HepG2 (cell line): ENCODE measurements at regions not wholly inside any gene's neighbourhood (a gene's known extent, or its start where the extent isn't known, plus 50 kb on each side); places are given as distances from the start of the nearest gene placed in this dataset.

Source experiments
- ATAC-seq: fragments of 200-7000 bp; cut with Tn5 transposase; 3 replicates; pipeline ENCODE4 v1.9.1; 2020; ENCODE audit warnings: mild to moderate bottlenecking, moderate library complexity
- BruUV-seq: library from RNA; stranded (reverse); fragments of 400-500 nt; replicated peaks from 2 replicates; lab custom pipeline; 2021; lab: Mats Ljungman, UMichigan
- CTCF ChIA-PET: fragments of 300-600 bp; formaldehyde crosslinking; extraction: SDS; loops from one replicate; lab custom pipeline; 2021; ENCODE audit warnings: low total read pairs, inconsistent platforms, low intra/inter-chr PET ratio; lab: Yijun Ruan, JAX
- POLR2A ChIA-PET: fragments of 350-600 bp; sonication (Branson Sonifier 250); formaldehyde crosslinking; loops from one replicate; lab custom pipeline; 2020; ENCODE audit warnings: antibody characterized with exemption, inconsistent platforms; lab: Yijun Ruan, JAX
- DNase-seq: peaks from one replicate; pipeline ENCODE4 v3.0.0-alpha.2; 2015; ENCODE audit warnings: low spot score
- FAIRE-seq: peaks from 3 replicates; lab custom pipeline; 2011; peaks lifted over from hg19 to GRCh38; lab: Jason Lieb, UNC
- H2AFZ ChIP-seq: one replicate; pipeline ENCODE4 v1.6.1; 2011; ENCODE audit warnings: low read length, inconsistent platforms
- H3K27ac ChIP-seq: fragments of 300-600 bp; 3 replicates; pipeline ENCODE4 v1.8.0; 2011; ENCODE audit warnings: mixed run types, mild to moderate bottlenecking, mixed read lengths, low read length, inconsistent platforms; ENCODE audit not compliant: insufficient read depth; ENCODE audit errors: extremely low read length
- H3K27me3 ChIP-seq, 2 experiments: fragments of 200-600 bp in 1 of 2; 2 replicates in 1 of 2; 3 replicates in 1 of 2; pipeline versions ENCODE4 v1.6.0 to v1.8.0; 2011; ENCODE audit warnings: low read length in 2 of 2, mild to moderate bottlenecking in 2 of 2, moderate library complexity in 2 of 2, inconsistent platforms in 1 of 2; ENCODE audit not compliant: insufficient read depth in 2 of 2, control insufficient read depth in 1 of 2
- H3K36me3 ChIP-seq, 2 experiments: fragments of 200-600 bp in 1 of 2; replicated peaks in 1 of 2; 2 replicates in 1 of 2; 3 replicates in 1 of 2; pipeline versions ENCODE4 v1.5.1 to v1.8.0; 2011; ENCODE audit warnings: low read length in 2 of 2, inconsistent platforms in 1 of 2; ENCODE audit not compliant: insufficient read depth in 2 of 2, control insufficient read depth in 1 of 2
- H3K4me1 ChIP-seq: 2 replicates; pipeline ENCODE4 v1.5.1; 2012; ENCODE audit warnings: low read length, inconsistent platforms; ENCODE audit not compliant: insufficient read depth
- H3K4me2 ChIP-seq: 2 replicates; pipeline ENCODE4 v1.6.0; 2011; ENCODE audit warnings: low read depth, low read length, inconsistent platforms
- H3K4me3 ChIP-seq, 3 experiments: fragments of 200-600 bp in 1 of 3; sonication (generic), shearing (Covaris generic) in 1 of 3; replicated peaks in 1 of 3; 2 replicates each; pipeline ENCODE4 v1.5.1; 2011 to 2016; ENCODE audit warnings: low read length in 3 of 3, inconsistent platforms in 2 of 3, low read depth in 2 of 3, mild to moderate bottlenecking in 2 of 3, control low read depth in 1 of 3, mixed read lengths in 1 of 3; ENCODE audit not compliant: insufficient read depth in 1 of 3
- H3K79me2 ChIP-seq: one replicate; pipeline ENCODE4 v1.6.1; 2011; ENCODE audit warnings: low read length, inconsistent platforms; ENCODE audit not compliant: insufficient read depth
- H3K9ac ChIP-seq: 2 replicates; pipeline ENCODE4 v1.6.0; 2011; ENCODE audit warnings: mild to moderate bottlenecking, low read depth, low read length, inconsistent platforms; ENCODE audit not compliant: insufficient read depth
- H3K9me3 ChIP-seq: 2 replicates; pipeline ENCODE4 v1.5.1; 2012; ENCODE audit warnings: mild to moderate bottlenecking, low read length
- H4K20me1 ChIP-seq: 2 replicates; pipeline ENCODE4 v1.6.0; 2011; ENCODE audit warnings: inconsistent platforms, mild to moderate bottlenecking, low read length, moderate library complexity; ENCODE audit not compliant: insufficient read depth
- ARNT ChIP-seq: fragments of 450-650 bp; IDR thresholded peaks from 2 replicates; pipeline ENCODE4 v1.6.1; 2017
- CEBPB ChIP-seq: IDR thresholded peaks from 2 replicates; pipeline ENCODE4 v1.6.1; 2011; ENCODE audit warnings: low read depth, low read length, improper control_type of control experiment, borderline replicate concordance
- CEBPG ChIP-seq: IDR thresholded peaks from 2 replicates; pipeline ENCODE4 v1.6.1; 2016
- DBP ChIP-seq: sonication (generic); formaldehyde crosslinking; IDR thresholded peaks from 2 replicates; pipeline ENCODE4 v1.4.0; 2020; ENCODE audit warnings: missing genetic modification reagents; ENCODE audit errors: not compliant biosample characterization
- E2F1 ChIP-seq: sonication (generic); formaldehyde crosslinking; IDR thresholded peaks from 2 replicates; pipeline ENCODE4 v1.5.0; 2020; ENCODE audit warnings: missing genetic modification reagents
- FOXO1 ChIP-seq: sonication (generic); formaldehyde crosslinking; IDR thresholded peaks from 2 replicates; pipeline ENCODE4 v1.4.0; 2020; ENCODE audit warnings: missing genetic modification reagents
- FOXP1 ChIP-seq, 2 experiments: fragments of 450-650 bp in 1 of 2; IDR thresholded peaks; 2 replicates each; pipeline ENCODE4 v1.6.1; 2017 to 2018; ENCODE audit warnings: antibody characterized with exemption in 1 of 2
- NFYC ChIP-seq: IDR thresholded peaks from 2 replicates; pipeline ENCODE4 v1.6.1; 2016; ENCODE audit warnings: missing genetic modification reagents, missing compliant biosample characterization
- NKX3-1 ChIP-seq: sonication (generic); formaldehyde crosslinking; IDR thresholded peaks from 2 replicates; pipeline ENCODE4 v1.5.0; 2020; ENCODE audit warnings: missing genetic modification reagents
- PITX1 ChIP-seq: sonication (generic); formaldehyde crosslinking; IDR thresholded peaks from 2 replicates; pipeline ENCODE4 v1.5.1; 2020; ENCODE audit warnings: mild to moderate bottlenecking, missing genetic modification reagents
- PPARG ChIP-seq: conservative IDR thresholded peaks from 2 replicates; pipeline ENCODE4 v1.6.1; 2016; ENCODE audit warnings: missing biosample characterization, missing genetic modification reagents
- RFX5 ChIP-seq: IDR thresholded peaks from 2 replicates; pipeline ENCODE4 v1.6.1; 2011; ENCODE audit warnings: low read depth, low read length, improper control_type of control experiment
- RXRB ChIP-seq: IDR thresholded peaks from 2 replicates; pipeline ENCODE4 v1.6.1; 2016; ENCODE audit warnings: borderline replicate concordance, missing genetic modification reagents, missing compliant biosample characterization
- ZNF576 ChIP-seq: sonication (generic); formaldehyde crosslinking; IDR thresholded peaks from 2 replicates; pipeline ENCODE4 v1.4.0; 2020; ENCODE audit warnings: mild to moderate bottlenecking, missing genetic modification reagents
- ZNF644 ChIP-seq: IDR thresholded peaks from 2 replicates; pipeline ENCODE4 v1.6.1; 2016; ENCODE audit warnings: low read depth
- ZSCAN25 ChIP-seq: sonication (generic); formaldehyde crosslinking; IDR thresholded peaks from 2 replicates; pipeline ENCODE4 v1.8.0; 2022; ENCODE audit warnings: mild to moderate bottlenecking, missing genetic modification reagents
- WGBS: methylation state at CpG from one replicate; pipeline ENCODE4 v1.1.6; 2017; ENCODE audit warnings: low lambda C conversion rate; 5-methylcytosine and 5-hydroxymethylcytosine counted together
- in situ Hi-C: cut with HindIII; loops from 2 replicates; pipeline ENCODE4 v1.10.0; 2017; ENCODE audit warnings: low pct_unique_long_range_greater_than_20kb; ENCODE audit not compliant: extremely low pct_ligation_motif_present
- intact Hi-C: fragments of 100-400 bp; cut with micrococcal nuclease; formaldehyde crosslinking; loops from one replicate; pipeline ENCODE4 v1.10.0; 2022; ENCODE audit not compliant: unreplicated experiment

GRCh38 chr15:60255390-60255789, 142.4 kb downstream of the ANXA2 start (continued):
- TF ChIP-seq DBP (CRISPR knock-in tag): no peak
- TF ChIP-seq PITX1 (CRISPR knock-in tag): no peak
- no peak for TF ChIP-seq ZNF576 (CRISPR knock-in tag)
- TF ChIP-seq ARNT: no peak
- no peak for TF ChIP-seq RFX5
- TF ChIP-seq ZSCAN25 (CRISPR knock-in tag): no peak
- TF ChIP-seq NFYC (CRISPR knock-in tag): no peak
- no peak for TF ChIP-seq NKX3-1 (CRISPR knock-in tag)
- peak; percentile 48; the same call in 1 of the 2 replicates for TF ChIP-seq FOXO1

GRCh38 chr15:60257591-60258159, 140.1 kb downstream of the ANXA2 start:
- H3K4me3 ChIP-seq: no peak overlapping the region
- peaks cover 19% of the 10 kb centered on the region for H3K4me1 ChIP-seq
- H3K9me3 ChIP-seq: no peaks in the 10 kb centered on the region
- in situ Hi-C loops: no loop called here
- H3K9ac ChIP-seq: no peak overlapping the region
- TF ChIP-seq E2F1 (CRISPR knock-in tag) (no peak), CEBPG (CRISPR knock-in tag) (peak; percentile 68), ZNF644 (CRISPR knock-in tag) (no peak), RXRB (CRISPR knock-in tag) (peak; percentile 51; the same call in 1 of the 2 replicates), PPARG (CRISPR knock-in tag) (peak; percentile 77), FOXP1 (IDR thresholded peaks at IDR 0.05) (no peak), FOXP1 (CRISPR knock-in tag; IDR thresholded peaks at IDR 0.05) (peak; percentile 58), CEBPB (peak; percentile 79; the same call in 1 of the 2 replicates)
- TF ChIP-seq, all 625 proteins: peak for 5
- no peak for ATAC-seq
- no peak for DNase-seq
- ChIA-PET POLR2A (no interaction called here), CTCF (no interaction called here)
- H2AFZ ChIP-seq: no peak overlapping the region
- H3K79me2 ChIP-seq: no peaks in the 10 kb centered on the region
- no peak overlapping the region for H3K27ac ChIP-seq
- peaks cover 0 to 3% of the 10 kb centered on the region in 2 experiments; a peak in 1 of 5 replicates for H3K27me3 ChIP-seq
- FAIRE-seq: no peak
- H3K4me2 ChIP-seq: no peak overlapping the region
- BruUV-seq: no TSS peak
- no peaks in the 10 kb centered on the region for H4K20me1 ChIP-seq
- 9% methylated on average over 5 of the region's 5 CpGs for WGBS
- intact Hi-C loops: no loop called here
- H3K36me3 ChIP-seq: no peaks in the 10 kb centered on the region
